ENCODE measurements at regions not wholly inside any gene's neighbourhood (a gene's known extent, or its start where the extent isn't known, plus 50 kb on each side); places are given as distances from the start of the nearest gene placed in this dataset.

GRCh38 chr16:51035711-51036110 lies 115.4 kb downstream of the SALL1 start:
- no peak for DNase-seq (ENCODE audit: low read depth)

GRCh38 chr16:51035110-51035498 lies 116.0 kb downstream of the SALL1 start:
- no peak for DNase-seq (ENCODE audit: low read depth)

- no peak for DNase-seq (ENCODE audit: low read depth)
These were observed 116.5 kb downstream of the SALL1 start for GRCh38 chr16:51034481-51035109.

GRCh38 chr16:51031598-51031997 lies 119.5 kb downstream of the SALL1 start:
- no peak for DNase-seq (ENCODE audit: low read depth)

- no peak for DNase-seq (ENCODE audit: low read depth)
These were observed 120.6 kb downstream of the SALL1 start for GRCh38 chr16:51030516-51030915.

GRCh38 chr16:51025588-51026290 lies 125.3 kb downstream of the SALL1 start:
- DNase-seq (ENCODE audit: low read depth) = no peak

GRCh38 chr16:51024703-51025102 lies 126.4 kb downstream of the SALL1 start:
- no peak for DNase-seq (ENCODE audit: low read depth)

- no peak for DNase-seq (ENCODE audit: low read depth)
These were observed 128.1 kb downstream of the SALL1 start for GRCh38 chr16:51022955-51023354.

- DNase-seq (ENCODE audit: low read depth) = no peak
These were observed 131.5 kb downstream of the SALL1 start for GRCh38 chr16:51019617-51020016.

GRCh38 chr16:51017969-51018368 lies 133.1 kb downstream of the SALL1 start:
- no peak for DNase-seq (ENCODE audit: low read depth)

- DNase-seq (ENCODE audit: low read depth) = no peak
These were observed 138.7 kb downstream of the SALL1 start for GRCh38 chr16:51012396-51012795.

- no peak for DNase-seq (ENCODE audit: low read depth)
These were observed 140.3 kb downstream of the SALL1 start for GRCh38 chr16:51010817-51011216.

GRCh38 chr16:51009813-51010212 lies 141.3 kb downstream of the SALL1 start:
- DNase-seq (ENCODE audit: low read depth) = no peak

- no peak for DNase-seq (ENCODE audit: low read depth)
These were observed 141.7 kb downstream of the SALL1 start for GRCh38 chr16:51009359-51009758.

GRCh38 chr16:51008607-51009006 lies 142.5 kb downstream of the SALL1 start:
- DNase-seq (ENCODE audit: low read depth) = no peak

GRCh38 chr16:51008037-51008436 lies 143.0 kb downstream of the SALL1 start:
- DNase-seq (ENCODE audit: low read depth) = no peak

GRCh38 chr16:51003850-51004566 lies 147.1 kb downstream of the SALL1 start:
- no peak for DNase-seq (ENCODE audit: low read depth)

GRCh38 chr16:51002881-51003490 lies 148.1 kb downstream of the SALL1 start:
- no peak for DNase-seq (ENCODE audit: low read depth)

GRCh38 chr16:50999181-50999580 lies 151.9 kb downstream of the SALL1 start:
- DNase-seq (ENCODE audit: low read depth) = no peak

GRCh38 chr16:50998411-50998810 lies 152.7 kb downstream of the SALL1 start:
- DNase-seq (ENCODE audit: low read depth) = no peak

- DNase-seq (ENCODE audit: low read depth) = no peak
These were observed 153.4 kb downstream of the SALL1 start for GRCh38 chr16:50997679-50998078.

- DNase-seq (ENCODE audit: low read depth) = no peak
These were observed 154.3 kb downstream of the SALL1 start for GRCh38 chr16:50996830-50997186.

Measured in ELR (cell line).